ENCODE measurements at regions not wholly inside any gene's neighbourhood (a gene's known extent, or its start where the extent isn't known, plus 50 kb on each side); places are given as distances from the start of the nearest gene placed in this dataset.

DNA sequence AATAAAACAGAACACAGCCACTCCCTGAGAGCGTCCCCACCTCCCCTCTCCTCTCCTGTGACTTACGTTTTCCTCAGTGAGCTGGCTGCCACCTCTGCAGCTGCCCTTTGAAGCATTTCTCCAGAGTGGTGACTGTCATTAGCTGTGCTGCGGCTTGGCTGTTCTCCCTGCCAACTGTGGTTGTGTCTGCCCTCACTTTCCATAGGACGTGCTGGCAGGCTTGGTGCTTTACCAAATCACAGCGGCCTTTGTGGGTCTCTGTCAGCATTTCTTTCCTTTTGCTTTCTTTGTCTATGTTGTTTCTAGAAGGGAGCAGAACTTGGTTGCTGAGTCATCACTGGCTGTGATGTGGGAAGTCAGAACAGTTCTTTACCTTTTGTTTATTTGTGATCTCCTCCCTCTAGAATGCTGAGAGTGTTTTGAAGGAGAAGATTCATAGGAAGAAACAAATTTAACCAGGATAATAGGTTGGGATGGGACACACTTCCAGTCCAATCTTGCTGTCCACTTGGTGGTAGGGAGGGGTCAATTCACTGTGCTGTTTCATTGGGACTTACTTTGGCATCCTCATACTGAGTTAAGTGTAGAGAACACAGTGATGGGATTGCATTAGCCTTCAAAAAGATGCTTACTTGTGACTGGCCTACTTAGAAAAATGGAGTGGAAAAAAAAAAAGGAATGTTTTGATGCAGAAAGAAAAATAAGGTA, 88.2 kb downstream of the TMX1 start:
- peak in 1 of 2 experiments; percentile 6 for DNase-seq
- intact Hi-C loops (cut with micrococcal nuclease; ENCODE audit: unreplicated experiment) = no loop called here
- TF ChIP-seq, protein P1, sequence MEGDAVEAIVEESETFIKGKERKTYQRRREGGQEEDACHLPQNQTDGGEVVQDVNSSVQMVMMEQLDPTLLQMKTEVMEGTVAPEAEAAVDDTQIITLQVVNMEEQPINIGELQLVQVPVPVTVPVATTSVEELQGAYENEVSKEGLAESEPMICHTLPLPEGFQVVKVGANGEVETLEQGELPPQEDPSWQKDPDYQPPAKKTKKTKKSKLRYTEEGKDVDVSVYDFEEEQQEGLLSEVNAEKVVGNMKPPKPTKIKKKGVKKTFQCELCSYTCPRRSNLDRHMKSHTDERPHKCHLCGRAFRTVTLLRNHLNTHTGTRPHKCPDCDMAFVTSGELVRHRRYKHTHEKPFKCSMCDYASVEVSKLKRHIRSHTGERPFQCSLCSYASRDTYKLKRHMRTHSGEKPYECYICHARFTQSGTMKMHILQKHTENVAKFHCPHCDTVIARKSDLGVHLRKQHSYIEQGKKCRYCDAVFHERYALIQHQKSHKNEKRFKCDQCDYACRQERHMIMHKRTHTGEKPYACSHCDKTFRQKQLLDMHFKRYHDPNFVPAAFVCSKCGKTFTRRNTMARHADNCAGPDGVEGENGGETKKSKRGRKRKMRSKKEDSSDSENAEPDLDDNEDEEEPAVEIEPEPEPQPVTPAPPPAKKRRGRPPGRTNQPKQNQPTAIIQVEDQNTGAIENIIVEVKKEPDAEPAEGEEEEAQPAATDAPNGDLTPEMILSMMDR (conservative IDR thresholded peaks at IDR 0.05) = no peak
- no peak for TF ChIP-seq EZH2 (IDR thresholded peaks at IDR 0.05; ENCODE audit: low read depth)
- Histone ChIP-seq H3K9me3 (ENCODE audit: insufficient read depth, low read depth) (no peaks in the 10 kb centered on the region), H4K20me1 (ENCODE audit: insufficient read depth) (no peaks in the 10 kb centered on the region), H3F3A (ENCODE audit: insufficient read depth, low read depth) (no peaks in the 10 kb centered on the region), H3K27ac (no peak overlapping the region), H3K9me2 (ENCODE audit: insufficient read depth) (no peaks in the 10 kb centered on the region), H3K4me2 (no peak overlapping the region), H3K4me3 (no peak overlapping the region), H3K79me2 (ENCODE audit: low read depth) (no peaks in the 10 kb centered on the region), H2AFZ (peak overlapping the region; percentile 9; the same call in 1 of the 2 replicates), H3K36me3 (ENCODE audit: low read depth) (no peaks in the 10 kb centered on the region), H3K4me1 (replicated peaks; ENCODE audit: insufficient read depth) (peaks cover 15% of the 10 kb centered on the region), H3K27me3 (ENCODE audit: insufficient read depth, low read depth) (no peaks in the 10 kb centered on the region)
- CTCF ChIA-PET = interaction anchor here (0.8 kb wide), 1 partner anchor 147 kb away, joined by 5 read pairs; no protein-coding TSS in a partner anchor
- no TSS peak for BruUV-seq (replicated peaks)
- POLR2A ChIA-PET (ENCODE audit: unreplicated experiment) = no interaction called here

DNA sequence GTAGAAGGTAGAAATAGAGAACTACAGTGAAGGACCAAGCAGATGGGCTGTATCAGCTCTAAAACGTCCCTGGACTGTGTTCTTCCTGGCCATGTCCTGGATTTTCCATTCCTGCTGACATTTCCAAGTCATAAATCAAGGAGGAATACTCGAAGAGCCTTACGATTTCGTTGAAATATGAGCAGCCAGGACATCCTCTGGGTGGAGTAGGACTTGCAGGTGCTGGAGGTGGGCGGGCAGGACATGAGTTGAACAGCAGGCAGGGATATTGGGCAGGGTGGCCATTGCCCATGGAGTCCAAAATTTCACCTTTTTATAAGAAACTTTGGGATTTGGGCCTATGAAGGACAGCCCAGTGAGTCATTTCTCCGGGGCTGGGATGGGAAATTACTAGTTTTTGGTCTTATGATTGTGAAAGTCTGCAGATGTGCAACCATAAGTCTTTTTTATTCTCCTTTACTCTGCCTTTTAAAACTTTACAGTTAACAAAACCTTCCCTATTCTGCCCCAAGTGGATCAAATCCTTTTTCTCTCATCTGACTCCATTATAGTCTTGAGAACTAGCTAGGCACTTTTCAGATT, 88.8 kb downstream of the TMX1 start:
- TF ChIP-seq, protein P1 (conservative IDR thresholded peaks at IDR 0.05) = no peak
- TF ChIP-seq EZH2 (IDR thresholded peaks at IDR 0.05; ENCODE audit: low read depth) = no peak
- Histone ChIP-seq H3K27me3 (ENCODE audit: insufficient read depth, low read depth) (no peaks in the 10 kb centered on the region), H3K9me3 (ENCODE audit: insufficient read depth, low read depth) (no peaks in the 10 kb centered on the region), H3K4me1 (replicated peaks; ENCODE audit: insufficient read depth) (peaks cover 15% of the 10 kb centered on the region), H3K9me2 (ENCODE audit: insufficient read depth) (no peaks in the 10 kb centered on the region), H2AFZ (no peak overlapping the region), H3F3A (ENCODE audit: insufficient read depth, low read depth) (no peaks in the 10 kb centered on the region), H3K36me3 (ENCODE audit: low read depth) (no peaks in the 10 kb centered on the region), H3K79me2 (ENCODE audit: low read depth) (no peaks in the 10 kb centered on the region), H4K20me1 (ENCODE audit: insufficient read depth) (no peaks in the 10 kb centered on the region), H3K4me3 (no peak overlapping the region), H3K27ac (no peak overlapping the region), H3K4me2 (no peak overlapping the region)
- POLR2A ChIA-PET (ENCODE audit: unreplicated experiment) = no interaction called here
- no TSS peak for BruUV-seq (replicated peaks)
- DNase-seq = no peak
- intact Hi-C loops (cut with micrococcal nuclease; ENCODE audit: unreplicated experiment) = no loop called here
- CTCF ChIA-PET = no interaction called here

DNA sequence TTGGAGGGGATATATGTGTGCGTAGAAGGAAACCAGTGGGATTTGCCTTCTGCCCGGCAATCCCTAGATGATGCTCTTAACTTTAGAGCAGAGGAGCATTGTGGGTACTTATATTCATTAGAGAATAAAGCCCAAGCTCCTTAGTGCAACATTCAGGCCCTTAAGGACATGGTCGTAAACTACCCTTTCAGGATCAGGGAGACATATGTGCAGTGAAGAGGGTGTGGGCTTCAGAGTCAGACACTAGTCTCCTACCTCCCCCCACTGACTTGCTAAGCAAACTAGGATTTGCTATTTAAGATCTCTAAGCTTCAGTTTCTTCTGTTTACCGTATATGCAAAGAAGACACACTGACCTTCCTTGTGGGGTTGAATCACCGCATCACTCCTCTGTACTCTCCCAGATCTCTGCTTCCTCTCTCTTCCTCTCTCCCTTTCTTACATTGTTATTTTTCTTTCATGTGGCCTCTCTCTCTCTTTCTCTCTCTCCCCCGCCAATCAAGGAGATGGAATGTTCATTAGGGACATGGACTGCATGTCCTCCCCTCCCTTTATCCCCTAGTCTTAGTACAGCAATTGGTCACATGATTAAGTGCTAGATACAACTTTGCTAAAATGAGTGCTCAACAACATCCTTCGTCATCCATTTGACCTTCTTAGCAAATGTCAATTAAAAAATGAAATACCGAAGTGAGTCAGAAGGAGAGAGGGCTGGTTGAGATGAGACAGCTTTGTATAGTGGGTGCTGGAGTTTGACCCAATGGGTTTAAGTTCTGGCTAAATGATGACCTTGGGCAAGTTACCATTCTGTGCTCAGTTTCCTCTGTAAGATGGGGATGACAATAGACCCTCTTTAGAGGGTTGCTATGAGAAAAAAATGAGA, 91.7 kb downstream of the TMX1 start:
- no peaks in the 10 kb centered on the region for H3K36me3 ChIP-seq (ENCODE audit: low read depth)
- BruUV-seq (replicated peaks) = no TSS peak
- no peaks in the 10 kb centered on the region for H3K79me2 ChIP-seq (ENCODE audit: low read depth)
- no peak for DNase-seq
- H3K4me3 ChIP-seq = no peak overlapping the region
- intact Hi-C loops (cut with micrococcal nuclease; ENCODE audit: unreplicated experiment) = no loop called here
- H3K4me2 ChIP-seq = no peak overlapping the region
- H4K20me1 ChIP-seq (ENCODE audit: insufficient read depth) = no peaks in the 10 kb centered on the region
- no peak overlapping the region for H2AFZ ChIP-seq
- peaks cover 15% of the 10 kb centered on the region for H3K4me1 ChIP-seq (replicated peaks; ENCODE audit: insufficient read depth)
- TF ChIP-seq, protein P1 (conservative IDR thresholded peaks at IDR 0.05) = no peak
- no peak for TF ChIP-seq EZH2 (IDR thresholded peaks at IDR 0.05; ENCODE audit: low read depth)
- H3K27me3 ChIP-seq (ENCODE audit: insufficient read depth, low read depth) = no peaks in the 10 kb centered on the region
- H3F3A ChIP-seq (ENCODE audit: insufficient read depth, low read depth) = no peaks in the 10 kb centered on the region
- no peaks in the 10 kb centered on the region for H3K9me2 ChIP-seq (ENCODE audit: insufficient read depth)
- H3K27ac ChIP-seq = no peak overlapping the region
- H3K9me3 ChIP-seq (ENCODE audit: insufficient read depth, low read depth) = no peaks in the 10 kb centered on the region
- CTCF ChIA-PET = no interaction called here
- POLR2A ChIA-PET (ENCODE audit: unreplicated experiment) = no interaction called here

All from PC-9 (cell line).